Adrenal gland (tissue), 9 donors: ENCODE measurements at regions not wholly inside any gene's neighbourhood (a gene's known extent, or its start where the extent isn't known, plus 50 kb on each side); places are given as distances from the start of the nearest gene placed in this dataset.

ENCODE experiments used
- DNase-seq, 7 donors: peaks; one replicate each; pipeline ENCODE4 v3.0.0-alpha.2; 2019 to 2020
- H3K27ac ChIP-seq, 5 donors: fragments of 200-600 bp; sonication (generic) in 4 of 5; 1 replicate in 3 of 5; 2 replicates in 2 of 5; pipeline versions ENCODE4 v1.5.1 to v1.8.0; 2016 to 2020; ENCODE audit warnings: mild to moderate bottlenecking in 1 of 5
- H3K27me3 ChIP-seq: fragments of 200-600 bp; 2 replicates; pipeline ENCODE4 v1.8.0; 2021
- H3K36me3 ChIP-seq, 2 donors: fragments of 200-600 bp; replicated peaks in 1 of 2; 1 replicate in 1 of 2; 2 replicates in 1 of 2; pipeline versions ENCODE4 v1.5.1 to v1.8.0; 2018 to 2022
- H3K4me1 ChIP-seq, 2 donors: fragments of 200-600 bp; replicated peaks in 1 of 2; 1 replicate in 1 of 2; 2 replicates in 1 of 2; pipeline versions ENCODE4 v1.5.1 to v1.8.0; 2018 to 2021
- H3K4me3 ChIP-seq, 4 donors: fragments of 200-600 bp; sonication (generic) in 3 of 4; one replicate each; pipeline ENCODE4 v1.5.1; 2016 to 2018
- H3K9me3 ChIP-seq, 3 donors: fragments of 200-600 bp; sonication (generic) in 1 of 3; replicated peaks in 1 of 3; 1 replicate in 2 of 3; 2 replicates in 1 of 3; pipeline versions ENCODE4 v1.5.1 to v1.8.0; 2016 to 2021
- CTCF ChIP-seq, 6 experiments: fragments of 450-650 bp in 4 of 6; fragments of 200-600 bp in 2 of 6; sonication (generic) in 1 of 6; IDR thresholded peaks; 1 replicate in 5 of 6; 2 replicates in 1 of 6; pipeline versions ENCODE4 v1.5.1 to v1.8.0; 2016 to 2021; ENCODE audit warnings: antibody characterized with exemption in 6 of 6, mild to moderate bottlenecking in 2 of 6, moderate library complexity in 1 of 6
- POLR2A ChIP-seq, 2 donors: fragments of 450-650 bp; IDR thresholded peaks; one replicate each; pipeline ENCODE4 v1.6.1; 2017; ENCODE audit warnings: antibody characterized with exemption in 2 of 2, mild to moderate bottlenecking in 2 of 2, moderate library complexity in 1 of 2
- WGBS, 4 donors: extraction: QIAGEN DNeasy Blood & Tissue Kit in 2 of 4; methylation state at CpG; one replicate each; pipeline versions ENCODE4 v1.1.5 to v1.1.7; 2013 to 2017; 5-methylcytosine and 5-hydroxymethylcytosine counted together
- intact Hi-C, 2 donors: fragments of 100-400 bp; cut with DNase I; formaldehyde crosslinking; loops; one replicate each; pipeline versions ENCODE4 v1.14.1 to v1.15.0; 2022 to 2023
- donor health status: healthy with polysubstance abuse.
- donor health status: Bipolar disorder and iron deficiency.
- donor health status: DM: yes; HTN: yes; CAD: no.
- donor health status: DM: no; HTN: no; CAD: no.
- donor health status: DM: no; HTN: no; CAD: no.

DNA sequence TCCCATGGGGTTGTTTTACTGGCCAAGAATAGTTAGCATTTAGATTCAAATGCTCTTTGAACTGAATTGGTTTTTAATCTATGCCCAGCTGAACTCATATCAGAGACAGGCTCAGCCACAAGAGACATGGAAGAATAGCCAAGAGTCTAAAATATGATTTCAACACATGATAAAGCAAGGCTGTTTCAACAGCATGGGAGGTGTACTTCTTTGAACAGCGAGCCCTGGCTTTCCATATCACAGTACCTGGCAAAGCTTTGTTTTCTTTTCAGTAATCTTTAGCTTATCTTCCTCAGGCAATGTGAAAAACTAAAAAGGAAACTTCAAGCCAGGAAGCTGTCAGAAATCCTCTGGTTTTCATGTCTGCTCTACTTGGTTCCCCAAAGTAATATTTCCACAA, 413.6 kb upstream of the ADAMTS9 start:
- intact Hi-C loops, result no loop called here
- TF ChIP-seq CTCF (IDR thresholded peaks at IDR 0.05) (no peak), POLR2A (IDR thresholded peaks at IDR 0.05) (no peak)
- H3K9me3 ChIP-seq, result no peaks in the 10 kb centered on the region
- no peaks in the 10 kb centered on the region for H3K4me1 ChIP-seq
- H3K36me3 ChIP-seq, result no peaks in the 10 kb centered on the region
- no peaks in the 10 kb centered on the region for H3K27me3 ChIP-seq
- no peak overlapping the region for H3K27ac ChIP-seq
- no peak for DNase-seq
- no peak overlapping the region for H3K4me3 ChIP-seq
- WGBS, 4 donors, result 42 to 58% (median 57%) methylated on average over 1 of the region's 1 CpG

GRCh38 chr3:65098400-65098799, 410.6 kb upstream of the ADAMTS9 start:
- Histone ChIP-seq H3K4me1 (no peaks in the 10 kb centered on the region), H3K27me3 (no peaks in the 10 kb centered on the region), H3K27ac (no peak overlapping the region), H3K4me3 (no peak overlapping the region), H3K9me3 (no peaks in the 10 kb centered on the region), H3K36me3 (no peaks in the 10 kb centered on the region)
- no peak for DNase-seq
- 83 to 85% (median 84%) methylated on average over 5 of the region's 5 CpGs for WGBS, 4 donors
- TF ChIP-seq POLR2A (IDR thresholded peaks at IDR 0.05), result no peak
- intact Hi-C loops, result no loop called here

DNA sequence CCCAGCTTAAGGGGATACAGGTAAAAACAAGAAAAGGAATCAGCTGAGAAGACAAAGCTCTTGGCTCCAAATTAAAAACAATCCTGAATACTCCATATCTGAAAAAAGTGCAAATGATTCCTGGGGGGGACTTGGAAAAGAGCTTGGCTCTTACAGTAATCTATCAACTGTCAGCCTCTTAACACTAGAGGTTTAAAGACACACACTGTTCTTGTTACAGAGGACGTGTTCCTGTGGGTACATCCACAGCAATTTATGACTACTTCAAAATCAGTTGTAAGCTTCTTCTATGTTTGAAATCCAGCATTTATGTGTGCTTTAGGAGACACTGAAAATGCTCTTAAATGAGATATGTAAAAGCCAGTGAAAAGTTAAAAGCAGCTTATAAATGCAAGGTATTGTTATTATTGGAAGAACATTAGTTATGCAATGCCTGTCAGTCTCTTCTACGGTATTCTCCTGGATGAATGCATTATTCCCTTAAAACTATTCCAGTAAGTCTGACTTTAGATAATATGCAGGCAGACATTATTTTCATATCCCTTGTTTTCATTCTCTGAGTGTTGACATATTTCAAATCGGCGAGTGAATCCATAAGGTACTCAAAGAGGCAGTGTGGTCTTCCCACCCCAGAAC, 408.4 kb upstream of the ADAMTS9 start:
- TF ChIP-seq CTCF (IDR thresholded peaks at IDR 0.05) (no peak), POLR2A (IDR thresholded peaks at IDR 0.05) (no peak)
- intact Hi-C loops, result no loop called here
- no peak overlapping the region for H3K27ac ChIP-seq
- no peak overlapping the region for H3K4me3 ChIP-seq
- no peaks in the 10 kb centered on the region for H3K4me1 ChIP-seq
- H3K9me3 ChIP-seq, result no peaks in the 10 kb centered on the region
- no peak for DNase-seq
- WGBS, 4 donors, result 68 to 81% (median 78%) methylated on average over 4 of the region's 4 CpGs
- H3K36me3 ChIP-seq, result no peaks in the 10 kb centered on the region
- H3K27me3 ChIP-seq, result no peaks in the 10 kb centered on the region

GRCh38 chr3:65094723-65095122, 406.9 kb upstream of the ADAMTS9 start:
- no peak for DNase-seq
- no peaks in the 10 kb centered on the region for H3K4me1 ChIP-seq
- H3K9me3 ChIP-seq, result no peaks in the 10 kb centered on the region
- intact Hi-C loops, result no loop called here
- H3K27ac ChIP-seq, result no peak overlapping the region
- no peaks in the 10 kb centered on the region for H3K36me3 ChIP-seq
- TF ChIP-seq POLR2A (IDR thresholded peaks at IDR 0.05), result no peak
- TF ChIP-seq CTCF (IDR thresholded peaks at IDR 0.05), result no peak
- H3K4me3 ChIP-seq, result no peak overlapping the region
- H3K27me3 ChIP-seq, result no peaks in the 10 kb centered on the region

DNA sequence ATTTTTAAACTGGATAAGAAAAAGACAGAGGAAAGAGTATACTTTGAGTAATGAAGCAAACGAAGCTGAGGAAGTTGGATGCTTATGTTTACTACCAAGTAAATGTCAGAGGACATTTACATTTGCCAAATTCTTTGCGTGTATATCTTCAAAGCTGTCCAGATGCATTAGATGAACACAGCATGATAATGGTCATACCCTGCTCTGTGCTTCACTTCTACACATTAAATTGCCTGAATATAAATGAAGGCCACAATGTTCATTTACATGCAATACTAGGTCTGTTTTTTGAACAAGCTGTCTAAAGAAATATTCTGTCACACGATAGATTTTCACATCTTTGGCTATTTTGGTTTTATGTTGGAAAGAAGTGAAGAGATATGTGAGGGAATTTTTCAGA, 405.8 kb upstream of the ADAMTS9 start:
- no peak for TF ChIP-seq POLR2A (IDR thresholded peaks at IDR 0.05)
- no peak for TF ChIP-seq CTCF (IDR thresholded peaks at IDR 0.05)
- Histone ChIP-seq H3K27me3 (no peaks in the 10 kb centered on the region), H3K36me3 (no peaks in the 10 kb centered on the region), H3K4me3 (no peak overlapping the region), H3K27ac (no peak overlapping the region), H3K9me3 (no peaks in the 10 kb centered on the region), H3K4me1 (no peaks in the 10 kb centered on the region)
- DNase-seq, result no peak
- WGBS, 4 donors, result 79 to 89% (median 81%) methylated on average over 3 of the region's 3 CpGs
- intact Hi-C loops, result no loop called here
